DOHH2 (cell line): ENCODE measurements at regions not wholly inside any gene's neighbourhood (a gene's known extent, or its start where the extent isn't known, plus 50 kb on each side); places are given as distances from the start of the nearest gene placed in this dataset.
"Not testable (repeated sequence)": the region's sequence is repeated elsewhere in the genome, so short reads cannot be mapped to it uniquely, and the experiment has no call there.

Source experiments
- H3F3A ChIP-seq: fragments of 200-600 bp; sonication (generic), shearing (Covaris generic); 2 replicates; pipeline ENCODE4 v1.6.0; 2016; ENCODE audit warnings: antibody characterized with exemption, mild to moderate bottlenecking; ENCODE audit not compliant: control insufficient read depth, insufficient read depth
- H3K27ac ChIP-seq: fragments of 200-600 bp; sonication (generic); 2 replicates; pipeline ENCODE4 v1.5.1; 2014; ENCODE audit warnings: low read depth, mild to moderate bottlenecking, low read length, moderate library complexity
- H3K27me3 ChIP-seq: fragments of 200-600 bp; sonication (generic); 2 replicates; pipeline ENCODE4 v1.6.1; 2014; ENCODE audit warnings: mild to moderate bottlenecking, low read length, mixed read lengths; ENCODE audit not compliant: control insufficient read depth
- H3K36me3 ChIP-seq: fragments of 200-600 bp; sonication (generic); 2 replicates; pipeline ENCODE4 v1.6.1; 2014; ENCODE audit warnings: mild to moderate bottlenecking, low read length, moderate library complexity, mixed read lengths; ENCODE audit not compliant: control insufficient read depth
- H3K4me1 ChIP-seq: fragments of 200-600 bp; sonication (generic); 2 replicates; pipeline ENCODE4 v1.6.1; 2014; ENCODE audit warnings: mild to moderate bottlenecking, low read length, mixed read lengths; ENCODE audit not compliant: control insufficient read depth
- H3K4me2 ChIP-seq: fragments of 200-600 bp; sonication (generic); 2 replicates; pipeline ENCODE4 v1.6.0; 2014; ENCODE audit warnings: mild to moderate bottlenecking, low read length, moderate library complexity
- H3K4me3 ChIP-seq: fragments of 200-600 bp; sonication (generic); 2 replicates; pipeline ENCODE4 v1.5.1; 2014; ENCODE audit warnings: mild to moderate bottlenecking, low read length, mixed read lengths
- H3K79me2 ChIP-seq: fragments of 200-600 bp; sonication (generic); 2 replicates; pipeline ENCODE4 v1.6.1; 2014; ENCODE audit warnings: mild to moderate bottlenecking, low read length, mixed read lengths; ENCODE audit not compliant: control insufficient read depth
- H3K9me2 ChIP-seq: fragments of 200-600 bp; sonication (generic); replicated peaks from 2 replicates; pipeline ENCODE4 v1.6.1; 2014; ENCODE audit warnings: mild to moderate bottlenecking, low read length, mixed read lengths; ENCODE audit not compliant: control insufficient read depth
- H3K9me3 ChIP-seq: fragments of 200-600 bp; sonication (generic); 2 replicates; pipeline ENCODE4 v1.6.1; 2014; ENCODE audit warnings: antibody characterized with exemption, low read length, mixed read lengths; ENCODE audit not compliant: control insufficient read depth, insufficient read depth
- H4K20me1 ChIP-seq: fragments of 200-600 bp; sonication (generic); 2 replicates; pipeline ENCODE4 v1.6.0; 2014; ENCODE audit warnings: low read depth, mild to moderate bottlenecking, antibody characterized with exemption, low read length, moderate library complexity; ENCODE audit not compliant: control insufficient read depth, insufficient read depth
- CTCF ChIP-seq: fragments of 200-600 bp; sonication (generic); IDR thresholded peaks from one replicate; pipeline ENCODE4 v1.5.1; 2014; ENCODE audit warnings: antibody characterized with exemption, mild to moderate bottlenecking, low read depth, low read length; ENCODE audit not compliant: poor library complexity, severe bottlenecking
- EZH2phosphoT487 ChIP-seq: fragments of 200-600 bp; sonication (generic); IDR thresholded peaks from 2 replicates; pipeline ENCODE4 v1.6.1; 2017; ENCODE audit warnings: borderline replicate concordance, mild to moderate bottlenecking, antibody characterized with exemption, low read length, moderate library complexity, mixed read lengths

- Histone ChIP-seq H3K4me1 (peaks cover 10% of the 10 kb centered on the region), H3K9me2 (no peaks in the 10 kb centered on the region; the same call in 1 of the 2 replicates), H3K4me3 (no peak overlapping the region), H3K9me3 (no peaks in the 10 kb centered on the region), H3K36me3 (no peaks in the 10 kb centered on the region), H3K27me3 (no peaks in the 10 kb centered on the region; the same call in 1 of the 2 replicates), H3F3A (no peaks in the 10 kb centered on the region), H3K79me2 (no peaks in the 10 kb centered on the region), H4K20me1 (no peaks in the 10 kb centered on the region), H3K27ac (no peak overlapping the region), H3K4me2 (no peak overlapping the region)
- TF ChIP-seq EZH2phosphoT487: no peak
- no peak for TF ChIP-seq CTCF
Observed at GRCh38 chr6:63514488-63515173, 57.6 kb upstream of the LOC128125822 start.

GRCh38 chr6:63515227-63515626, 57.1 kb upstream of the LOC128125822 start:
- H3K9me2 ChIP-seq, H3F3A ChIP-seq, H3K4me2 ChIP-seq, H3K4me3 ChIP-seq, H3K36me3 ChIP-seq, H4K20me1 ChIP-seq, H3K27ac ChIP-seq, H3K79me2 ChIP-seq, H3K27me3 ChIP-seq, H3K9me3 ChIP-seq: not testable (repeated sequence)
- peaks cover 10% of the 10 kb centered on the region for H3K4me1 ChIP-seq

GRCh38 chr6:63516186-63516944, 55.9 kb upstream of the LOC128125822 start:
- H3K36me3 ChIP-seq: no peaks in the 10 kb centered on the region

More at GRCh38 chr6:63516186-63516944, 55.9 kb upstream of the LOC128125822 start:
- Histone ChIP-seq H3K4me1 (peaks cover 10% of the 10 kb centered on the region), H3F3A (no peaks in the 10 kb centered on the region), H3K27me3 (no peaks in the 10 kb centered on the region; the same call in 1 of the 2 replicates), H3K4me3 (no peak overlapping the region), H3K79me2 (no peaks in the 10 kb centered on the region), H3K27ac (no peak overlapping the region), H3K9me2 (no peaks in the 10 kb centered on the region; the same call in 1 of the 2 replicates), H3K9me3 (no peaks in the 10 kb centered on the region), H4K20me1 (no peaks in the 10 kb centered on the region), H3K4me2 (no peak overlapping the region)
- TF ChIP-seq EZH2phosphoT487 (no peak), CTCF (no peak)
